ENCODE measurements at regions not wholly inside any gene's neighbourhood (a gene's known extent, or its start where the extent isn't known, plus 50 kb on each side); places are given as distances from the start of the nearest gene placed in this dataset.

- no peak for DNase-seq (ENCODE audit: low spot score)
- H3K4me1 Mint-ChIP-seq (ENCODE audit: unreplicated experiment), result no peaks in the 10 kb centered on the region
- H3K4me3 Mint-ChIP-seq (ENCODE audit: unreplicated experiment), result no peak overlapping the region
- no peak overlapping the region for H3K27ac Mint-ChIP-seq (ENCODE audit: unreplicated experiment)
- TF ChIP-seq, protein P1, sequence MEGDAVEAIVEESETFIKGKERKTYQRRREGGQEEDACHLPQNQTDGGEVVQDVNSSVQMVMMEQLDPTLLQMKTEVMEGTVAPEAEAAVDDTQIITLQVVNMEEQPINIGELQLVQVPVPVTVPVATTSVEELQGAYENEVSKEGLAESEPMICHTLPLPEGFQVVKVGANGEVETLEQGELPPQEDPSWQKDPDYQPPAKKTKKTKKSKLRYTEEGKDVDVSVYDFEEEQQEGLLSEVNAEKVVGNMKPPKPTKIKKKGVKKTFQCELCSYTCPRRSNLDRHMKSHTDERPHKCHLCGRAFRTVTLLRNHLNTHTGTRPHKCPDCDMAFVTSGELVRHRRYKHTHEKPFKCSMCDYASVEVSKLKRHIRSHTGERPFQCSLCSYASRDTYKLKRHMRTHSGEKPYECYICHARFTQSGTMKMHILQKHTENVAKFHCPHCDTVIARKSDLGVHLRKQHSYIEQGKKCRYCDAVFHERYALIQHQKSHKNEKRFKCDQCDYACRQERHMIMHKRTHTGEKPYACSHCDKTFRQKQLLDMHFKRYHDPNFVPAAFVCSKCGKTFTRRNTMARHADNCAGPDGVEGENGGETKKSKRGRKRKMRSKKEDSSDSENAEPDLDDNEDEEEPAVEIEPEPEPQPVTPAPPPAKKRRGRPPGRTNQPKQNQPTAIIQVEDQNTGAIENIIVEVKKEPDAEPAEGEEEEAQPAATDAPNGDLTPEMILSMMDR (IDR thresholded peaks at IDR 0.05; ENCODE audit: unreplicated experiment), result no peak
- no peaks in the 10 kb centered on the region for H3K36me3 Mint-ChIP-seq (ENCODE audit: low read depth, unreplicated experiment)
- H3K27me3 Mint-ChIP-seq (ENCODE audit: unreplicated experiment), result peaks cover 6% of the 10 kb centered on the region
- no peaks in the 10 kb centered on the region for H3K9me3 Mint-ChIP-seq (ENCODE audit: unreplicated experiment)
Measured at GRCh38 chr1:229798558-229798957, 172.5 kb downstream of the URB2 start.

- Mint-ChIP-seq H3K27me3 (ENCODE audit: unreplicated experiment) (peaks cover 5% of the 10 kb centered on the region), H3K4me3 (ENCODE audit: unreplicated experiment) (no peak overlapping the region), H3K36me3 (ENCODE audit: low read depth, unreplicated experiment) (no peaks in the 10 kb centered on the region), H3K4me1 (ENCODE audit: unreplicated experiment) (no peaks in the 10 kb centered on the region), H3K9me3 (ENCODE audit: unreplicated experiment) (peaks cover under 1% of the 10 kb centered on the region), H3K27ac (ENCODE audit: unreplicated experiment) (no peak overlapping the region)
- TF ChIP-seq, protein P1 (IDR thresholded peaks at IDR 0.05; ENCODE audit: unreplicated experiment), result no peak
- no peak for DNase-seq (ENCODE audit: low spot score)
Measured at GRCh38 chr1:229803626-229804217, 177.7 kb downstream of the URB2 start.

- Mint-ChIP-seq H3K4me3 (ENCODE audit: unreplicated experiment) (no peak overlapping the region), H3K27ac (ENCODE audit: unreplicated experiment) (no peak overlapping the region), H3K9me3 (ENCODE audit: unreplicated experiment) (peaks cover 15% of the 10 kb centered on the region), H3K36me3 (ENCODE audit: low read depth, unreplicated experiment) (peaks cover 3% of the 10 kb centered on the region), H3K4me1 (ENCODE audit: unreplicated experiment) (no peaks in the 10 kb centered on the region), H3K27me3 (ENCODE audit: unreplicated experiment) (peaks cover 3% of the 10 kb centered on the region)
- no peak for DNase-seq (ENCODE audit: low spot score)
- TF ChIP-seq, protein P1 (IDR thresholded peaks at IDR 0.05; ENCODE audit: unreplicated experiment), result no peak
Measured at GRCh38 chr1:229808272-229808671, 182.2 kb downstream of the URB2 start.

- H3K27me3 Mint-ChIP-seq (ENCODE audit: unreplicated experiment), result peaks cover 3% of the 10 kb centered on the region
- TF ChIP-seq, protein P1 (IDR thresholded peaks at IDR 0.05; ENCODE audit: unreplicated experiment), result no peak
- no peak overlapping the region for H3K27ac Mint-ChIP-seq (ENCODE audit: unreplicated experiment)
Measured at GRCh38 chr1:229810140-229810539, 184.1 kb downstream of the URB2 start.

DNA sequence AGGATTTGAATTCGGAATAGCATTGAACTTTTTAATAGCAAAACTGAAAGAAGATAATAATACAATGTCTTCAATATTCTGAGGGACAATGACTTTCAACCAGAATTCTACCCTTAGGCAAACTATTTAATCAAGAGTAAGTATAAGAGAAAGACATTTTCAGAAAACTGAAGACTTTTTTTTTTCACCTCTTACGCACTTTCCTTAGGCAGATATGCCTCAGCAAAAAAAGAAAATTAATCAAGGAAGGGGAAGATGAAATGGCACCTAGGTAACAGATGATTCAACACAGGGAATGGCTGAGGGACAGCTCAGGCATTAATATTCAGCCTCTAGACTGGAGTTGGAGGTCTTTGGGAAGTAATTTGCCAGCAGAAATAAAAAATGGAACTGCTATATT lies 184.9 kb downstream of the URB2 start:
- Mint-ChIP-seq H3K4me3 (ENCODE audit: unreplicated experiment) (no peak overlapping the region), H3K27me3 (ENCODE audit: unreplicated experiment) (peaks cover 3% of the 10 kb centered on the region), H3K9me3 (ENCODE audit: unreplicated experiment) (peaks cover 15% of the 10 kb centered on the region), H3K27ac (ENCODE audit: unreplicated experiment) (no peak overlapping the region), H3K36me3 (ENCODE audit: low read depth, unreplicated experiment) (peaks cover 3% of the 10 kb centered on the region), H3K4me1 (ENCODE audit: unreplicated experiment) (peaks cover 13% of the 10 kb centered on the region)
- no peak for DNase-seq (ENCODE audit: low spot score)
- TF ChIP-seq, protein P1 (IDR thresholded peaks at IDR 0.05; ENCODE audit: unreplicated experiment), result no peak

More at GRCh38 chr1:229810140-229810539, 184.1 kb downstream of the URB2 start:
- DNase-seq (ENCODE audit: low spot score), result no peak
- Mint-ChIP-seq H3K36me3 (ENCODE audit: low read depth, unreplicated experiment) (peaks cover 3% of the 10 kb centered on the region), H3K4me3 (ENCODE audit: unreplicated experiment) (no peak overlapping the region), H3K4me1 (ENCODE audit: unreplicated experiment) (peaks cover 13% of the 10 kb centered on the region), H3K9me3 (ENCODE audit: unreplicated experiment) (peaks cover 15% of the 10 kb centered on the region)
